LNCAP (cell line): ENCODE measurements at regions not wholly inside any gene's neighbourhood (a gene's known extent, or its start where the extent isn't known, plus 50 kb on each side); places are given as distances from the start of the nearest gene placed in this dataset.

Experiments
- CTCF ChIP-seq: fragments of 450-650 bp; IDR thresholded peaks from 2 replicates; pipeline ENCODE4 v1.5.1; 2017; ENCODE audit warnings: mild to moderate bottlenecking

DNA sequence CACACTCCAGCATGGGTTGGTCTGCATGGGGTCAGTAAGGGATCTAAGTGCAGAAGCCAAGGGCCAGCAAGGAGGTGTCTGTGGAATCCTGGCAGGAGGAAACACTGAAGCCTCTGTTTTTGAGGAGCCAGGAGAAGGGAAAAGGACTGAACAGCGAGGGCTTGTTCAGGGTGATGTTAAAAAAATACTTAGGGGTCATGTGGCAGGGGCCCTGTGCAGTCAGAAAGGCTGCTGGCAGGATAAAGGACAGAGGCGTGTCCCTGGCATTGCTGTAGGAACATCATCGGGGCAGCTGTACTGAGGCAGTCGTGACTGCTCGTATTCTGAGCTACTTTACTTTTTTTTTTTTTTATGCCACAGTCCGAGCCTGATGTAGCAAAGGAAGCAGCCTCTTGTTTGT is 127.1 kb upstream of the ZFP64 start:
- no peak for TF ChIP-seq CTCF

GRCh38 chr20:52313341-52313963 is 121.9 kb upstream of the ZFP64 start:
- TF ChIP-seq CTCF: peak; percentile 72

GRCh38 chr20:52312132-52312729 is 120.7 kb upstream of the ZFP64 start:
- TF ChIP-seq CTCF: peak; percentile 82

DNA sequence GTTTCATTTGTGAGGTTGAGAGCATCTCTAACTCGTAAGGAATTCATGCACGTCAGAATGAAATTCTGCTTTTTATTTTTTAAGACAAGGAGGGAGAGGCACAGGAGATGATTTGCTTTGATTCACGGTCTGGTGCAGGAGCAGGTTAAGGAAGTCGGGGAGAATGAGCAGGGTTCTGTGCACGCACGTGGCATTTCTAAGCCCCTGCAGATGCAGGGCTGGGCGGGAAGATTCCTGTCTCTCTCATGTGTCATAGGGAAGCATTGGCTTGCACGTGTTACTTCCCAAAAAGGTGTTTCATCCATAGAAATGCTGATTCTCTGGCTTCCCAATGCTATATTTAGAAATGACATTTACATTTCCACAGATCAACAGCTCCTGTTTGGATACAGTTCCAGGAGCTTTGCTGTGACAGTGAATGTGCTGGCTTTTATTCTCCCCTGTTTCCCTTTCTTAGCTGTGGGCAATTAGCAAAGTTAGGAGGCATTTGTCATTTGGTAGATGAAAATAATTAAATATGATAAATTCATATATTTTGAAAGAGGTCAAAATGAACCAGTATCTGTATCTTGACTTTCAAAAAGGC is 119.7 kb upstream of the ZFP64 start:
- no peak for TF ChIP-seq CTCF

DNA sequence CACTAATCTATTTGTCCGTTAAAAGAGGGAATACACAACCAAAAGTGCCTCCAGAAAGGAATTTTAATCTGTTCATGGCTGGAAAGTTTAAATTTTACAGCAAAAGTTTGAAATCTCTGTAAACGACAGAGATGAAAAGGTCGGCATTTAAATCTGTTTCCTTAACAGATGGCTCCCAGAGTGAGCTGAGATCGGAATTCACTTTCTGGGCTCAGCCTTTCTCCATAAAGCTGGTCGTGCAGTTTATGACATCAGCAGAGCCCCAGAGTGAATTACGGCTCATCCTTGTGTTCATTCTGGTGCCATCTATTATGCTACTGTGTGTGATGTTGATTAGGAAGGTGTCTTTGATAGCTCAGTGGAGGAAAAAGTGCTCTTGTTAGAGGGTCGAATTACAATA is 117.6 kb upstream of the ZFP64 start:
- no peak for TF ChIP-seq CTCF

- TF ChIP-seq CTCF: no peak
These were observed 114.9 kb upstream of the ZFP64 start for GRCh38 chr20:52306477-52306876.

DNA sequence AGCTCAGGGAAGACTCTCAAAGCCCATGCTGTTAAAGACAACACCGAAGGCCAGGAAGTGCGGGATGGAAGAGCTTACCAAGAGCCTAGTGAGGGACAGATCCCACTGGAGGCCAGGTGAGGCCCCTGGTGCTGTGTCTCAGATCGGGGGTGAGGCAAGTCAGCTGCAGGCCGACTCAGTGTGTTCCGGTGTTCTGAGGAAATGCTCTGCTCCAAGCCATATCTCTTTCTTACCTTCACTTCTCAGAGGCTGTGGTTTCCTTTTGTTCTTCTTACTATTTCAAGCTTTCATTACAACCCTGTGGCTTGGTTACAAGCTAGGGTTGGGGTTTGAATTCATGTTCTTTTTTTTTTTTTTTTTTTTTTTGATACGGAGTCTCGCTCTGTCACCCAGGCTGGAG is 114.3 kb upstream of the ZFP64 start:
- no peak for TF ChIP-seq CTCF
